Heart left ventricle (tissue), 13 donors: ENCODE measurements at regions not wholly inside any gene's neighbourhood (a gene's known extent, or its start where the extent isn't known, plus 50 kb on each side); places are given as distances from the start of the nearest gene placed in this dataset.

Source experiments
- CTCF ChIP-seq, 12 donors: fragments of 200-600 bp; sonication (generic) in 4 of 12; IDR thresholded peaks; one replicate each; pipeline versions ENCODE4 v1.5.0 to v1.8.0; 2018 to 2022; ENCODE audit warnings: antibody characterized with exemption in 12 of 12, mild to moderate bottlenecking in 5 of 12
- POLR2A ChIP-seq, 2 donors: fragments of 450-650 bp; IDR thresholded peaks; one replicate each; pipeline ENCODE4 v1.6.1; 2017; ENCODE audit warnings: antibody characterized with exemption in 2 of 2, mild to moderate bottlenecking in 2 of 2, moderate library complexity in 2 of 2
- donor health status: ischemic (EF 13 %, LVEDD 7.1; RV severe dilation, severe dysfunction).
- donor health status: DM: no; HTN: yes; CAD: no.
- donor health status: DM: no; HTN: no; CAD: no.
- donor health status: ischemic (EF 25% LVEDD 6.9; RV normal size, moderate dysfunction).
- donor health status: ischemic (EF 25% LVEDD 5.7; RV mildly dilated, moderate dysfunction).
- donor health status: ischemic (EF 35%, LVEDD 5.7; RV mildly dilated, moderate dysfunction).
- donor health status: nonischemic (EF 11% LVEDD 7.7; RV severe dilation, severe dysfunction).
- donor health status: DM: yes; HTN: yes; CAD: no.
- donor health status: PGD.
- donor health status: ischemic (EF 29% LVEDD 5.4; RV normal size, mild dysfunction).
- donor health status: nonischemic (EF 23%, LVEDD 6.1; RV moderate dilation, normal function).

GRCh38 chr6:167398214-167399050, 73.5 kb downstream of the TTLL2 start:
- no peak for TF ChIP-seq CTCF (IDR thresholded peaks at IDR 0.05)
- no peak for TF ChIP-seq POLR2A (IDR thresholded peaks at IDR 0.05)
